ENCODE measurements at regions not wholly inside any gene's neighbourhood (a gene's known extent, or its start where the extent isn't known, plus 50 kb on each side); places are given as distances from the start of the nearest gene placed in this dataset.

DNA sequence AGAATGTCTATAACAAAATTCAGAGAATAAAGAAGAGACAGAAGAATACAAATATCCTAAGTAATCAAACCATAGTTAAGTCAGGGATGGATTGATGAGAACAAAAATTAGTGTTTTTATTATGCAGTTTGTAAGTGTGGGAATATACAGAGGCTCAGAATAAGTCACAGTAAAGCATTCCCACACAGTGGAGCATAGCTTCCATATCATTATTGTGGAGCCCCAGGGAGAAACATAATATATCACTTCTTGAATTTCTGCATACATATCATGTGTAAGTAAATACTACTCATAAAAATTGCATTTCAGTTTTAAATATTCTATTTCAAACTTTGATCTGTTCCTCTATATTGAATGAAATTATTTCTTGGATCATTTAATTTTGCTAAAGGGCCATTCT, 790.4 kb downstream of the PLA2G4A start:
- TF ChIP-seq CTCF (IDR thresholded peaks at IDR 0.05; ENCODE audit: low read depth, low read length), result no peak
- no peak overlapping the region for H3K4me3 ChIP-seq (ENCODE audit: low read depth, low read length)

DNA sequence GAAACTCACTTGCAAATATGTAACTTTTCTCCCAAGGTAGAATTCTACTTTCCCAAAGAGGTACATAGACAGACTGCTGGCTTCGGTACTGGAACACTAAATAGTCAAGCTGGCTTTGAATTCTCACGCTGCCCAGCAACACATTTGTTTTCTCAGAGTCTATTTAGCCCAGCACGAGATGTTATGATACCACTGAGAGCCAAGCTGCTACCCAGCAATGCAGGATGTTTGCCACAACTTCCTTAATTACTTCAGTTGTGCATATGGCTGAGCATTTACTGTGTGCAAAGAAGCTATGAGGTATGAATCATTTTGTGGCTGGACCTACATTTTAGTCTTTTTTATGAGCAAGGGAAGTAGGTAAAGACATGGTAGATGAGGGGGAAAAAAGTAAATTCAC, 793.2 kb downstream of the PLA2G4A start:
- no peak overlapping the region for H3K4me3 ChIP-seq (ENCODE audit: low read depth, low read length)
- no peak for TF ChIP-seq CTCF (IDR thresholded peaks at IDR 0.05; ENCODE audit: low read depth, low read length)

- TF ChIP-seq CTCF (IDR thresholded peaks at IDR 0.05; ENCODE audit: low read depth, low read length), result no peak
- H3K4me3 ChIP-seq (ENCODE audit: low read depth, low read length), result no peak overlapping the region
These were observed 793.8 kb downstream of the PLA2G4A start for GRCh38 chr1:187622545-187622944.

- no peak overlapping the region for H3K4me3 ChIP-seq (ENCODE audit: low read depth, low read length)
- TF ChIP-seq CTCF (IDR thresholded peaks at IDR 0.05; ENCODE audit: low read depth, low read length), result no peak
These were observed 796.2 kb downstream of the PLA2G4A start for GRCh38 chr1:187624812-187625545.

GRCh38 chr1:187626056-187626455, 797.3 kb downstream of the PLA2G4A start:
- H3K4me3 ChIP-seq (ENCODE audit: low read depth, low read length), result no peak overlapping the region
- no peak for TF ChIP-seq CTCF (IDR thresholded peaks at IDR 0.05; ENCODE audit: low read depth, low read length)

DNA sequence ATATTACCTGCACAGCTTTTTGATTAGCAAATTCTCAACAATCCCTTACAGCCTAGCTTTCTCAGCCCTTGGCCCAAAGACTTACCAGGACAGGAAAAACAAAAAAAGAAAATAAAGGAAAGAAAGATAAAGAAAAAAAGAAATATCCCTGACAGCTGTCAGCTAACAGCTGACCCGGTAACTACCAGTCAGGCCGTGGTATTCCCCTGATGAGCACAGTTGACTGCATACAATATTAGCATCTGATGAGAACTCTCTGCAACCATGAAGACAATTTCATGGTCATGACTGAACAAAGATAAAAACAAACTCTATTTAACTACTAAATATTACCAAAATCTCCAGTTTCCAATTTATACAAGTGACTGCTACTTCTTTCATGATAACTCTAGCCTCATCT, 798.8 kb downstream of the PLA2G4A start:
- TF ChIP-seq CTCF (IDR thresholded peaks at IDR 0.05; ENCODE audit: low read depth, low read length), result no peak
- no peak overlapping the region for H3K4me3 ChIP-seq (ENCODE audit: low read depth, low read length)

- H3K4me3 ChIP-seq (ENCODE audit: low read depth, low read length), result no peak overlapping the region
- TF ChIP-seq CTCF (IDR thresholded peaks at IDR 0.05; ENCODE audit: low read depth, low read length), result no peak
These were observed 800.3 kb downstream of the PLA2G4A start for GRCh38 chr1:187629075-187629474.

Data from WI38 (cell line).